ENCODE measurements at regions not wholly inside any gene's neighbourhood (a gene's known extent, or its start where the extent isn't known, plus 50 kb on each side); places are given as distances from the start of the nearest gene placed in this dataset.

- no peak overlapping the region for H3K27ac ChIP-seq (ENCODE audit: low read length)
- H3K9ac ChIP-seq (ENCODE audit: low read length) = no peak overlapping the region
- no peak overlapping the region for H3K4me2 ChIP-seq (ENCODE audit: low read length)
- no peaks in the 10 kb centered on the region for H3K36me3 ChIP-seq (ENCODE audit: insufficient read depth, low read length)
- no peaks in the 10 kb centered on the region for H3K9me3 ChIP-seq (ENCODE audit: low read length)
- peaks cover 3% of the 10 kb centered on the region for H3K27me3 ChIP-seq (ENCODE audit: insufficient read depth, low read depth, low read length)
- no peaks in the 10 kb centered on the region for H3K79me2 ChIP-seq (replicated peaks; ENCODE audit: insufficient read depth, low read length)
- no peak overlapping the region for H2AFZ ChIP-seq (ENCODE audit: low read depth, low read length)
- no peaks in the 10 kb centered on the region for H4K20me1 ChIP-seq (ENCODE audit: insufficient read depth)
- no peak overlapping the region for H3K4me3 ChIP-seq (ENCODE audit: low read length)
- no peaks in the 10 kb centered on the region for H3F3A ChIP-seq (ENCODE audit: insufficient read depth, low read length, poor library complexity, severe bottlenecking)
- TF ChIP-seq EP300 (conservative IDR thresholded peaks at IDR 0.05; ENCODE audit: poor library complexity, severe bottlenecking) = no peak
- no peak for TF ChIP-seq RAD21 (conservative IDR thresholded peaks at IDR 0.05)
- TF ChIP-seq REST (IDR thresholded peaks at IDR 0.05; ENCODE audit: borderline replicate concordance) = no peak
- TF ChIP-seq TAF1 (IDR thresholded peaks at IDR 0.05; ENCODE audit: low read depth) = no peak
- no peak for TF ChIP-seq CTCF (IDR thresholded peaks at IDR 0.05; ENCODE audit: poor library complexity, severe bottlenecking)
- TF ChIP-seq SMC3 (conservative IDR thresholded peaks at IDR 0.05; ENCODE audit: poor library complexity) = no peak
- no peak for TF ChIP-seq EZH2 (IDR thresholded peaks at IDR 0.05; ENCODE audit: borderline replicate concordance, insufficient read depth, low read length, poor library complexity, severe bottlenecking)
- no peak for TF ChIP-seq MXI1 (conservative IDR thresholded peaks at IDR 0.05; ENCODE audit: poor library complexity, severe bottlenecking)
- TF ChIP-seq POLR2AphosphoS5 (IDR thresholded peaks at IDR 0.05) = no peak
- H3K9me2 ChIP-seq (ENCODE audit: insufficient read depth, low read length) = no peaks in the 10 kb centered on the region
Observed at GRCh38 chr20:56733967-56734366, 104.9 kb downstream of the TFAP2C start.

- no peak overlapping the region for H3K27ac ChIP-seq (ENCODE audit: low read length)
- no peak overlapping the region for H2AFZ ChIP-seq (ENCODE audit: low read depth, low read length)
- H3F3A ChIP-seq (ENCODE audit: insufficient read depth, low read length, poor library complexity, severe bottlenecking) = no peaks in the 10 kb centered on the region
- H4K20me1 ChIP-seq (ENCODE audit: insufficient read depth) = no peaks in the 10 kb centered on the region
- H3K4me2 ChIP-seq (ENCODE audit: low read length) = no peak overlapping the region
- TF ChIP-seq CTCF (IDR thresholded peaks at IDR 0.05; ENCODE audit: poor library complexity, severe bottlenecking) = no peak
- TF ChIP-seq REST (IDR thresholded peaks at IDR 0.05; ENCODE audit: borderline replicate concordance) = no peak
- TF ChIP-seq EZH2 (IDR thresholded peaks at IDR 0.05; ENCODE audit: borderline replicate concordance, insufficient read depth, low read length, poor library complexity, severe bottlenecking) = no peak
- TF ChIP-seq MXI1 (conservative IDR thresholded peaks at IDR 0.05; ENCODE audit: poor library complexity, severe bottlenecking) = no peak
- TF ChIP-seq EP300 (conservative IDR thresholded peaks at IDR 0.05; ENCODE audit: poor library complexity, severe bottlenecking) = no peak
- no peak for TF ChIP-seq SMC3 (conservative IDR thresholded peaks at IDR 0.05; ENCODE audit: poor library complexity)
- TF ChIP-seq TAF1 (IDR thresholded peaks at IDR 0.05; ENCODE audit: low read depth) = no peak
- no peak for TF ChIP-seq RAD21 (conservative IDR thresholded peaks at IDR 0.05)
- no peak for TF ChIP-seq POLR2AphosphoS5 (IDR thresholded peaks at IDR 0.05)
- H3K79me2 ChIP-seq (replicated peaks; ENCODE audit: insufficient read depth, low read length) = no peaks in the 10 kb centered on the region
- no peaks in the 10 kb centered on the region for H3K9me3 ChIP-seq (ENCODE audit: low read length)
- H3K4me3 ChIP-seq (ENCODE audit: low read length) = no peak overlapping the region
- no peaks in the 10 kb centered on the region for H3K9me2 ChIP-seq (ENCODE audit: insufficient read depth, low read length)
- no peak overlapping the region for H3K9ac ChIP-seq (ENCODE audit: low read length)
- no peaks in the 10 kb centered on the region for H3K36me3 ChIP-seq (ENCODE audit: insufficient read depth, low read length)
- peaks cover 3% of the 10 kb centered on the region for H3K27me3 ChIP-seq (ENCODE audit: insufficient read depth, low read depth, low read length)
Observed at GRCh38 chr20:56735084-56735642, 106.1 kb downstream of the TFAP2C start.
